Pancreas (tissue), 10 donors: ENCODE measurements at regions not wholly inside any gene's neighbourhood (a gene's known extent, or its start where the extent isn't known, plus 50 kb on each side); places are given as distances from the start of the nearest gene placed in this dataset.

Source experiments
- ATAC-seq, 4 donors: fragments of 200-7000 bp; cut with Tn5 transposase; one replicate each; pipeline versions ENCODE4 v1.8.0 to v1.9.1; 2020; ENCODE audit warnings: mild to moderate bottlenecking in 4 of 4, moderate library complexity in 4 of 4
- DNase-seq, 6 donors: peaks; one replicate each; pipeline ENCODE4 v3.0.0-alpha.2; 2020
- FAIRE-seq: peaks from 2 replicates; lab custom pipeline; 2012; peaks lifted over from hg19 to GRCh38; lab: Jason Lieb, UNC
- H3K27ac ChIP-seq, 4 donors: fragments of 200-600 bp; sonication (generic); 1 replicate in 3 of 4; 2 replicates in 1 of 4; pipeline versions ENCODE4 v1.5.0 to v1.8.0; 2020
- H3K27me3 ChIP-seq, 4 donors: fragments of 200-600 bp; one replicate each; pipeline ENCODE4 v1.8.0; 2021
- H3K36me3 ChIP-seq, 3 donors: fragments of 200-600 bp; sonication (generic) in 1 of 3; one replicate each; pipeline versions ENCODE4 v1.5.0 to v1.8.0; 2020 to 2021
- H3K4me1 ChIP-seq, 3 donors: fragments of 200-600 bp; one replicate each; pipeline ENCODE4 v1.8.0; 2021
- H3K4me3 ChIP-seq, 4 donors: fragments of 200-600 bp; sonication (generic) in 2 of 4; one replicate each; pipeline versions ENCODE4 v1.5.0 to v1.8.0; 2020 to 2021
- H3K9me3 ChIP-seq, 4 donors: fragments of 200-600 bp; one replicate each; pipeline ENCODE4 v1.8.0; 2021
- WGBS, 2 donors: extraction: QIAGEN DNeasy Blood & Tissue Kit; methylation state at CpG; one replicate each; pipeline ENCODE4 v1.1.7; 2013; 5-methylcytosine and 5-hydroxymethylcytosine counted together
- intact Hi-C, 3 donors: fragments of 100-400 bp; cut with DNase I; formaldehyde crosslinking; loops; one replicate each; pipeline versions ENCODE4 v1.11.1 to v1.14.2; 2022
- TF ChIP-seq, protein P1 (sequence below), 4 donors: fragments of 200-600 bp; sonication (generic) in 3 of 4; IDR thresholded peaks; one replicate each; pipeline versions ENCODE4 v1.5.0 to v1.8.0; 2021; ENCODE audit warnings: antibody characterized with exemption in 4 of 4
- donor health status: healthy with polysubstance abuse.
- donor health status: DM: no; HTN: no; CAD: no; lungs with moderate emphysema.
- donor health status: DM: no; HTN: no; CAD: no.
- donor health status: control.
- donor health status: control.
- donor health status: Bipolar disorder and iron deficiency.
- donor health status: DM: yes; HTN: yes; CAD: no.
- donor health status: DM: no; HTN: no; CAD: no.
- donor health status: DM: no; HTN: no; CAD: no.
- donor health status: DM: yes; HTN: yes; CAD: no.

DNA sequence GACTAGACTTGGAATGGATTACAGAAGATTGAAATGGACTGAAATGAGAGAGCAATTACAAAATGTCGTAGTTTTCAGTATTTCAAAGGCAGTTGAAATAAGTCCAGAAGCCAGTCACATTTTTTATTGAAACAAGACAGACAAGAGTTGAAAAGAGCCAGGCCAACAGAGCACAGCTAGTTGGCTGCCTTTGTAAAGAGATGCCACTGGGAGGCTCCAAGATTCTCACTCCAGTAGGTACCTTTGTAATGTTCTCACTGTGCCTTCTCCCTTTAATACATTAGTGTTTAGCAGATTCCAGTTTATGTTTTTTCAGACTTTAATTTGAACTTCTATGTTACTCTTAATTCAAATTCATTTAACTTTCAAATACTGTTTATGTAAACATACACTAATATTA, 234.8 kb downstream of the DSEL start:
- TF ChIP-seq, protein P1, sequence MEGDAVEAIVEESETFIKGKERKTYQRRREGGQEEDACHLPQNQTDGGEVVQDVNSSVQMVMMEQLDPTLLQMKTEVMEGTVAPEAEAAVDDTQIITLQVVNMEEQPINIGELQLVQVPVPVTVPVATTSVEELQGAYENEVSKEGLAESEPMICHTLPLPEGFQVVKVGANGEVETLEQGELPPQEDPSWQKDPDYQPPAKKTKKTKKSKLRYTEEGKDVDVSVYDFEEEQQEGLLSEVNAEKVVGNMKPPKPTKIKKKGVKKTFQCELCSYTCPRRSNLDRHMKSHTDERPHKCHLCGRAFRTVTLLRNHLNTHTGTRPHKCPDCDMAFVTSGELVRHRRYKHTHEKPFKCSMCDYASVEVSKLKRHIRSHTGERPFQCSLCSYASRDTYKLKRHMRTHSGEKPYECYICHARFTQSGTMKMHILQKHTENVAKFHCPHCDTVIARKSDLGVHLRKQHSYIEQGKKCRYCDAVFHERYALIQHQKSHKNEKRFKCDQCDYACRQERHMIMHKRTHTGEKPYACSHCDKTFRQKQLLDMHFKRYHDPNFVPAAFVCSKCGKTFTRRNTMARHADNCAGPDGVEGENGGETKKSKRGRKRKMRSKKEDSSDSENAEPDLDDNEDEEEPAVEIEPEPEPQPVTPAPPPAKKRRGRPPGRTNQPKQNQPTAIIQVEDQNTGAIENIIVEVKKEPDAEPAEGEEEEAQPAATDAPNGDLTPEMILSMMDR (IDR thresholded peaks at IDR 0.05), result no peak
- H3K27ac ChIP-seq, result no peak overlapping the region
- intact Hi-C loops, result no loop called here
- H3K27me3 ChIP-seq, result no peaks in the 10 kb centered on the region
- H3K4me1 ChIP-seq, result no peaks in the 10 kb centered on the region
- 54 to 63% methylated on average over 1 of the region's 1 CpG for WGBS, 2 donors
- ATAC-seq (no peak), DNase-seq (no peak), FAIRE-seq (no peak)
- no peaks in the 10 kb centered on the region for H3K9me3 ChIP-seq
- H3K36me3 ChIP-seq, result no peaks in the 10 kb centered on the region
- no peak overlapping the region for H3K4me3 ChIP-seq

DNA sequence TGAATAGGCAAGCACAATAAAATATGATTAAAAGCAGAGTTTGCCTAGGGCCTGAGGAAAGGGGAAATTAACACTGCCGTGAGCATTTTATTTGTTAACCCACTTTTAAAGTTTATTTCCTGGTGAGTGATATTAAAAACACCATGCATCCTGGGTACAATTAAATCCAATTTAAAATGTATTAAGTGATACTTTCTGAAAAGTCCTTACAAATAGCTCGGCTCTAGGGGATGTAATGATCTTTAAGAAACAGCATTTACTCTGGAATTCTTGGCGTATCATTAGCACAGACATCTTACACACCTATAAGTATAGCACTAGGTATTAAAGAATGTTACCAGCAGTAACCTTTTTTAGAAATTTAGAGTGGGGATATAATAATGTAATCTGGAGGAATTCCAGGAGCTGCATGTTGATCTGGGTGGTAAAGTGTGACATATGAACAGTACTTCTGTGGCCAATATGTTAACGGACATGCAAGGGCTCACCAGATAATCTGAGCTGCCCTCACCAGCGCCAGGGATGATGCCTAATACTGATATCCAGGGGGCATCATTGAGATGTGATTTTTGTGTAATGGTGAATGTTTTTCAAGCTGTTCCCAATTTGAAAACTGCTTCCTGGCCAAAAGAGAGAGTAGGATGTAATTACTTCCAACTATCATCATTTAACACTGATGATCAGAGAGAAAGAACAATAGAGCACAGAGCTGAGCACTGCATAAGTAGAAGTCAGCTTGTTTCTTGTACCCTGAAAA, 235.9 kb downstream of the DSEL start:
- H3K27me3 ChIP-seq, result no peaks in the 10 kb centered on the region
- ATAC-seq (no peak), DNase-seq (no peak), FAIRE-seq (no peak)
- H3K27ac ChIP-seq, result no peak overlapping the region
- 54 to 70% methylated on average over 5 of the region's 5 CpGs for WGBS, 2 donors
- H3K9me3 ChIP-seq, result no peaks in the 10 kb centered on the region
- no peak overlapping the region for H3K4me3 ChIP-seq
- intact Hi-C loops, result no loop called here
- H3K4me1 ChIP-seq, result no peaks in the 10 kb centered on the region
- TF ChIP-seq, protein P1 (IDR thresholded peaks at IDR 0.05), result no peak
- H3K36me3 ChIP-seq, result no peaks in the 10 kb centered on the region

DNA sequence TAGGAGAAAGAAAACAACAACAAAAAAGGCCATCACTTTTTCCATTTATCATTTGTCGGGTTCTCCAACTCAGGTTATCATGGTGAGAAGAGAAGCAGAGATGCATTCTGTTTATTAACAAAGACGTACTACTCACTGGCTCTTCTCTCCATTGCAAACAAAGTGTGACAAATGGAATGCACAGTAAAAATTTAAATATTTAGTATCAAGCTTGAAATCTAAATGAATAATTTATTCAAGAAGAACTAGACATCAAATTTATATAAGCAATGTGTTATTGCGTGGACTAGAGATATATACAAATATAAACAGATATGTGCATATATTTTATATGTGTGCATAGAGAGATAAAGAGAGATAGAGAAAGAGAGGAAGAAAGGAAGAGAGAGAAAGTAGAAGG, 236.5 kb downstream of the DSEL start:
- no peak overlapping the region for H3K27ac ChIP-seq
- no peaks in the 10 kb centered on the region for H3K9me3 ChIP-seq
- WGBS, 2 donors, result 42 to 63% methylated on average over 3 of the region's 3 CpGs
- intact Hi-C loops, result no loop called here
- H3K4me1 ChIP-seq, result no peaks in the 10 kb centered on the region
- no peak for DNase-seq
- TF ChIP-seq, protein P1 (IDR thresholded peaks at IDR 0.05), result no peak
- no peak overlapping the region for H3K4me3 ChIP-seq
- no peak for ATAC-seq
- no peaks in the 10 kb centered on the region for H3K27me3 ChIP-seq
- FAIRE-seq, result no peak
- H3K36me3 ChIP-seq, result no peaks in the 10 kb centered on the region

DNA sequence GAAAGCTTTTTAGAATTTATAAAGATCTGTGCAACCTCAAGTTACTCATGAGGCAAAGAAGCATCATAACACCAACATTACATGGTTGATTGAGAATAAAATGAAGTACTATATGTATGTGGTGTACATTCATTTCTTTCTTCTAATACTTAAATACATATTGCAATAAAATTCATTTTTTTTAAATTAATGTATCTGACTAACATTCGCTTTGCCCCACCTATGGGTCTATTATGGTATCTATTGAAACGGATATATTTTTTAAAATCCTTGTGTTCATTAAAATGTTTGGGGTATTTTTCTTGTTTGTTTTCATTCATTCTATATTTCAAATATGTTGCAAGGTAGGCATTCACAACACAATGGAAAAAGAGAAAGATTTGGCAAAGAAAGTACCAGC, 237.5 kb downstream of the DSEL start:
- no peak for ATAC-seq

DNA sequence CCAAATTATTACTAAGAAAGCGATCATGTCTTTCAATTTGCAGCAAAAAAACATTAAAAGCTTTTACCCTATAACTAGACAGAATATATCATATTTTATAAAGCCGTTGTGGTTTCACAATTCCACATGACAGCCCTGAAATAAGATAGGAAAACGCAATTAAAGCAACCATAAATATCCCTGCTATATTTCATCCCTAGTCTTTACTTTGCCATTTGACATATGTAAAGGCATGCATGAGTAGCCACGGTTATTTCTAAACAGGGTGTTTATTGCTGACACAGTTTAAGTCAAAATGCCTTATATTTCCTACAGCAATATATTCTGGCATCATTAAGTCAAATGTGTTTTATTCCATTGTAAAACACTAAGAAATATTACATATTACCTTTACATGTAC, 239.9 kb downstream of the DSEL start:
- no peaks in the 10 kb centered on the region for H3K4me1 ChIP-seq
- intact Hi-C loops, result no loop called here
- no peak overlapping the region for H3K4me3 ChIP-seq
- H3K9me3 ChIP-seq, result no peaks in the 10 kb centered on the region
- DNase-seq (no peak), ATAC-seq (no peak), FAIRE-seq (no peak)
- no peaks in the 10 kb centered on the region for H3K27me3 ChIP-seq
- TF ChIP-seq, protein P1 (IDR thresholded peaks at IDR 0.05), result no peak
- no peak overlapping the region for H3K27ac ChIP-seq
- 57 to 70% methylated on average over 4 of the region's 4 CpGs for WGBS, 2 donors
- no peaks in the 10 kb centered on the region for H3K36me3 ChIP-seq

More for the DNA sequence above, 237.5 kb downstream of the DSEL start:
- no peak for FAIRE-seq
- Histone ChIP-seq H3K4me1 (no peaks in the 10 kb centered on the region), H3K27ac (no peak overlapping the region), H3K27me3 (no peaks in the 10 kb centered on the region), H3K4me3 (no peak overlapping the region), H3K9me3 (no peaks in the 10 kb centered on the region), H3K36me3 (no peaks in the 10 kb centered on the region)
- intact Hi-C loops, result no loop called here
- 62 to 85% methylated on average over 2 of the region's 2 CpGs for WGBS, 2 donors
- no peak for DNase-seq
- TF ChIP-seq, protein P1 (IDR thresholded peaks at IDR 0.05), result no peak
